GM12872 (cell line): ENCODE measurements at regions not wholly inside any gene's neighbourhood (a gene's known extent, or its start where the extent isn't known, plus 50 kb on each side); places are given as distances from the start of the nearest gene placed in this dataset.

Experiments used
- TF ChIP-seq, protein P1 (sequence below): IDR thresholded peaks from 3 replicates; pipeline ENCODE4 v1.5.1; 2011; ENCODE audit warnings: low read depth, mild to moderate bottlenecking, low read length, moderate library complexity; ENCODE audit not compliant: insufficient read depth

DNA sequence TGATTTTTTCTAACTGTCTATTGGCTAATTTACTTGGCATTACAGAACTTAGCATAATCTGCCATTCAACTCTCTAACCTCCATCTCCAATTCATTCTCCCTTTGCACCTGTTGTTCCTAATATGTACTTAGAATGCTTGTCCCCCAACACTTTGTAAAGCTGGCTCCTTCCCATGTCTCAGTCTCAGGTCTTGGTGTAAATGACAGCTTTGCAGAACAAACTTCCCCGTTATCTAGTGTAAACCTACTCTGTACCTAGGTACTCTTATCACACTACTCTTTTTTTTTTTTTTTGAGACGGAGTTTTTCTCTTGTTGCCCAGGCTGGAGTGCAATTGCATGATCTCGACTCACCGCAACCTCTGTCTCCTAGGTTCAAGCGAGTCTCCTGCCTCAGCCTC is 77.2 kb upstream of the CTNNA1 start:
- TF ChIP-seq, protein P1, sequence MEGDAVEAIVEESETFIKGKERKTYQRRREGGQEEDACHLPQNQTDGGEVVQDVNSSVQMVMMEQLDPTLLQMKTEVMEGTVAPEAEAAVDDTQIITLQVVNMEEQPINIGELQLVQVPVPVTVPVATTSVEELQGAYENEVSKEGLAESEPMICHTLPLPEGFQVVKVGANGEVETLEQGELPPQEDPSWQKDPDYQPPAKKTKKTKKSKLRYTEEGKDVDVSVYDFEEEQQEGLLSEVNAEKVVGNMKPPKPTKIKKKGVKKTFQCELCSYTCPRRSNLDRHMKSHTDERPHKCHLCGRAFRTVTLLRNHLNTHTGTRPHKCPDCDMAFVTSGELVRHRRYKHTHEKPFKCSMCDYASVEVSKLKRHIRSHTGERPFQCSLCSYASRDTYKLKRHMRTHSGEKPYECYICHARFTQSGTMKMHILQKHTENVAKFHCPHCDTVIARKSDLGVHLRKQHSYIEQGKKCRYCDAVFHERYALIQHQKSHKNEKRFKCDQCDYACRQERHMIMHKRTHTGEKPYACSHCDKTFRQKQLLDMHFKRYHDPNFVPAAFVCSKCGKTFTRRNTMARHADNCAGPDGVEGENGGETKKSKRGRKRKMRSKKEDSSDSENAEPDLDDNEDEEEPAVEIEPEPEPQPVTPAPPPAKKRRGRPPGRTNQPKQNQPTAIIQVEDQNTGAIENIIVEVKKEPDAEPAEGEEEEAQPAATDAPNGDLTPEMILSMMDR: no peak

DNA sequence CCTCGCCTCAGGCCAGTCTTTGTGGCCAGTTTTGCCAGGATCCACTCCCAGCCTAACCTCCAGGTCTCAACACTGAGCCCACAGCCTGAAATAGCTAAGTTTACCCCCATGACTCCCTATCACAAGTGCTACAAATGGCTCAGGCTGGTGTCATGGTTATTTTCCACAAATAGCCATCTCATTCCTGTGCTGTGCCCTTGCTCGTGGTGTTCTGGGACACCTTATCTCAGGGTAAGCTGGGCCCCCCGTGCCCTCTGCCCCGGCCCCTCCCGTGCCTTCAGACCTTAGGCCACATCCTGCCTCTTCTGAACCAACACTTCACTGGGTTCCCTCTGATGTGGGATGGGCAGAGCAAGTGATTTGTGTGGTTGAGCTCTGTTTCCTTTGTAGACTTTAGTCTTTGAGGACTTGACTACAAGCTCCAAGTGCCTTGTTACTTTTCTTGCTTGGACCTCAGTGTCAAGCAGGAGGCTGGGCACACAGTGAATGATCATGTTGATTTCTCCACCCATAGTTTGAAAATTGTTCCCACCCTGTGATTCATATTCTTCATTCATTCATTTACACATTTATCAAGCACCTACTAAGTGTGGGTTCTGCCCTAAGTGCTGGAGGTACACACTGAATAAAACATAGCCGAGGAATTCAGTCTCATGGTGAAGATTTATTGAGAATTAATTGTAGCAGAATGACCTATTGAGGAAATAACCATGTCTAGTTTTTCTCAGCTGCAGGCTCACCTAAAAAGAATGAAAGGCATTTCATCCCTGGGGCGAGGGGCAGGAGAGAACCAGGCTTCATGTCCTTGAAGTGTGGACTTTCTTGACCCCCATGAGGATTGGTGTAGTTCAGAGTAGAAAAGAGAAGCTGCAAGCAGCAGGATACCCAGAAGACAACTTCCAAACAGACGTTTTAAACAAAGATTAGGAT is 84.5 kb upstream of the CTNNA1 start:
- TF ChIP-seq, protein P1: no peak

DNA sequence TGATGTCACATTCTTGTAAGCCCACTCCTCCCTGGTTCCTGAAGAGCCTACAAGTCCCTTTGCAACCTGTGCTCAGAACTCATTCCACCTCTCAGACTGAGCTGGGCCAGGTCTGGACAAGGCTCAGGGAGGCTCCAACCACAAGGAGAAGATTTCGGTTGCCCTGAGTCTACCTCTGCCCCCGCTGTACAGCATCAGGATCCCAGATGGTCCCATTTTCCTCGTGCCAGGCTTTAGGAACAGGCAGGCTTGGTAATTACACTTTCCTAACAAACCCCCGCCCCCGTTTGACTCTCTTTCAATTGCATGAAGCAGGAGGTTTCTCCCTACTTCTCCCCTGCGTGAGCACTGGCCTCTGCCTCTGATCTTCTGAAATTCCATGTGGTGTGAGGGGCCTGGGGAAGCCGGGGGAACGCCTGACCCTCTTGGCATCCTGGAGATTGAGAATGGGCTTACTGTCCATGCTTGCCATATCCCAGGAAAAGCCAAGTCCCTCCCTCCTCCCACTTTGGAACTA is 86.9 kb upstream of the CTNNA1 start:
- TF ChIP-seq, protein P1: no peak

DNA sequence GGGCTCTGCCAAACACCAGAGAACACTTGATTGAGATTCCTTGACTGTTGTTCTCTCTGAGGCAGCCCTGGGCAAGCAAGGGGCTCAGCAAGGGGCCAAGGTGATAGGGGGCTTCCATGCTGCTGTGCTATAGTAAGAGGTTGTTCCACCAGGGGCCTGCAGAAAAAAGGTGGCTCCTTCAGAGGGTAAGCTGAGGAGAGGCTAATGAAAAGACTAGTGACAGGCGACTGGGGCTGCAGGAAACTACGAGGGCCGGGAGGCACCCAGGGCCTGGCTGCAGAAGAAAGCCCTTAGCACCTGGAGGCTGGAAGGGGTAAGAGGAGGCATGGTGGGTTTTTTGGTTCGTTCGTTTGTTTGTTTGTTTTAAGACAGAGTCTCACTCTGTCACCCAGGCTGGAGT is 88.0 kb upstream of the CTNNA1 start:
- TF ChIP-seq, protein P1: no peak

DNA sequence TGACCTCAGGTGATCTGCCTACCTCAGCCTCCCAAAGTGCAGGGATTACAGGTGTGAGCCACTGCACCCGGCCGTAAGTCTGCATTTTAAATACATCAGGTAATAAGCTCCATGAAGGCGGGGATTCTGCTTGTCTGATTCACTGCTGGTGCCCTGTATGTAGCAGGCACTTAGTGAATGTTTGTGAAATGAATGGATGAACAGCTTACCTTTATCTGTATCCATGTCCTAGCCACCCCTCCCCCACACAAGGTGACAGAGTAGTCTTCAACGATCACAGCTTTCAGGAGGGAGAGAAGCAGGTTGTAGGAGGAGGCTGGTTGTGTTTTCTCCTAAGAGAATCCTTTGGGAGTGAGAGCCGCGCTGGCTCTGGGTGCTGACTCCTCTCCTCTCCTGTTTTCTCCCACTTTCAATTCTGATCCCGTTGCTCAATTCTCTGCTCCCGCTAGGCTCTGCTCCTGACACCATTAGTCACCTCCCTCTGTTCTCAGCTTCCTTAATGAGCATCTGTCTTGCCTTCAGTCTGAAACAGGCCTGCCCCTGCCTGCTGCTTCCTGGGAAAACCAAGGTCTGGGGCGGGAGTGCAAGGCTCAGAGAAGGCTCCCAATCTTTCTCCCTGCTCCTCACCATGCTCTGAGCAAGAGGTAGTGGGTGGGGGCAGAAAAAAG is 88.8 kb upstream of the CTNNA1 start:
- TF ChIP-seq, protein P1: no peak

DNA sequence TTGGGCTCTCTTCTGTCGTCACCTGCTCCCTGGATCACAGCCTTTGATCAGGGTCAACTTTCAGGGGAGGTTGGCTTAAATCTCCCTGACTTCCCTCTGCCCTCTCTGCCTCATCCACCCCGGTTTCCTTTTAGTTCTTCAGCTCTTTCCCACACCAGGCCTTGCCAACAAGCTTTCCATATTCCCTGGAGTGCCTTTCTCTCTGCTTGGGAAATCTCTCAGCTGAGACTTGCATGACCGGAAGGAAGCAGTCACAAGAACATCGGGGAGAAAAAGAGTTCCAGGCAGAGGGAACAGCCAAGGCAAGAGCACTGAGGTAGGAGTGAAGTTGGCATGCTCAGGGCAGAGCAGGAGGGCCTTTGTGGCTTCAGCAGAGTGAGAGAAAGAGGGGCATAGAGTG is 88.4 kb upstream of the HSPA9 start:
- TF ChIP-seq, protein P1: no peak

DNA sequence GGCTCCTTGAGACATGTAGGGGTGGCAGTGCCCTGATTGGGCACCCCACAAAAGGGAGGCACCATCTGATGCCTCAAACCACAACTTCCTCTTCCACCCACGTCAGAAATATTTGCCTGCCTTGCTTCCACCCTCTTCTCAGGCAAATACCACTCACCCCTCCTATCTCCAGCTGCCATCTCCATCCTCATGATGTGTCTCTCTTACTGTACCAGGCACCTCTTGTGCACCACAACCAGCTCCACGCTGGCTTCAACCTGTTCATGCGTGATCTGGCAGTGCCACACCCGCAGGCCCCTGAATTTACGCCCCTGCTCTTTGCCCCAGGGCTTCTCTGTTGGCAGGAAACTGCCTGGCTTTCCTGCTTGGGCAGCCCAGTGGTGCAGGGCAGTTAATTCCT is 87.8 kb upstream of the HSPA9 start:
- TF ChIP-seq, protein P1: no peak
